ENCODE measurements at regions not wholly inside any gene's neighbourhood (a gene's known extent, or its start where the extent isn't known, plus 50 kb on each side); places are given as distances from the start of the nearest gene placed in this dataset.

GRCh38 chr4:100690812-100691211, 173.0 kb upstream of the EMCN start:
- TF ChIP-seq MAFK (IDR thresholded peaks at IDR 0.05; ENCODE audit: low read depth, low read length): no peak
- no peak for TF ChIP-seq MXI1 (IDR thresholded peaks at IDR 0.05; ENCODE audit: borderline replicate concordance, low read depth, low read length)
- TF ChIP-seq FOS (IDR thresholded peaks at IDR 0.05; ENCODE audit: low read depth, low read length): no peak
- no peak for TF ChIP-seq CHD1 (IDR thresholded peaks at IDR 0.05; ENCODE audit: low read depth, low read length)
- no peak for TF ChIP-seq CTCF (conservative IDR thresholded peaks at IDR 0.05; ENCODE audit: low read depth, low read length)
- TF ChIP-seq NFE2L2 (IDR thresholded peaks at IDR 0.05; ENCODE audit: low read depth, low read length): no peak
- no peak for TF ChIP-seq CEBPB (IDR thresholded peaks at IDR 0.05; ENCODE audit: low read depth, low read length)
- TF ChIP-seq SMC3 (IDR thresholded peaks at IDR 0.05; ENCODE audit: low read depth, low read length): no peak
- no peak overlapping the region for H2BK120ac ChIP-seq (ENCODE audit: low read depth, low read length)
- no peaks in the 10 kb centered on the region for H3K79me1 ChIP-seq (ENCODE audit: low read depth in 1 of 2, low read length in 2 of 2)
- H3K27me3 ChIP-seq (ENCODE audit: control insufficient read depth, insufficient read depth, low read length): no peaks in the 10 kb centered on the region
- no peak overlapping the region for H4K91ac ChIP-seq (ENCODE audit: insufficient read depth, low read depth, low read length)
- H3K14ac ChIP-seq (replicated peaks; ENCODE audit: low read depth, low read length): no peak overlapping the region
- no peak overlapping the region for H3K23ac ChIP-seq (ENCODE audit: low read depth, low read length)
- ChIA-PET POLR2A (ENCODE audit: unreplicated experiment) (no interaction called here), CTCF (no interaction called here)
- ATAC-seq (ENCODE audit: low read depth) (no peak), DNase-seq (no peak)
- WGBS, 2 experiments (ENCODE audit: extremely low coverage in 2 of 2, insufficient read length in 1 of 2): no CpG with 5 or more reads among the region's 1 CpG
- H3K4ac ChIP-seq (ENCODE audit: low read depth, low read length): no peak overlapping the region
- H3K9me1 ChIP-seq (ENCODE audit: insufficient read depth, low read length): no peaks in the 10 kb centered on the region
- no peak overlapping the region for H2BK20ac ChIP-seq (ENCODE audit: low read depth, low read length)
- no peak overlapping the region for H3K27ac ChIP-seq (ENCODE audit: insufficient read depth, low read length)
- H2AK9ac ChIP-seq (replicated peaks; ENCODE audit: low read depth, low read length, poor library complexity): no peak overlapping the region
- H2BK15ac ChIP-seq (ENCODE audit: low read depth, low read length): no peak overlapping the region
- H3K4me2 ChIP-seq (ENCODE audit: low read depth, low read length): no peak overlapping the region
- H3K4me3 ChIP-seq (ENCODE audit: insufficient read depth, low read depth, low read length): no peak overlapping the region
- in situ Hi-C loops (cut with MboI; ENCODE audit: low sequenced_read_pairs) (no loop called here), intact Hi-C loops (cut with micrococcal nuclease) (no loop called here), dilution Hi-C loops (cut with HindIII; ENCODE audit: low sequenced_read_pairs, unreplicated experiment) (no loop called here)
- H3K18ac ChIP-seq (ENCODE audit: low read depth, low read length): no peak overlapping the region
- H4K20me1 ChIP-seq (ENCODE audit: insufficient read depth, low read length): no peaks in the 10 kb centered on the region
- H4K5ac ChIP-seq (ENCODE audit: low read depth, low read length): no peak overlapping the region
- no TSS peak for BruUV-seq (replicated peaks)
- no peaks in the 10 kb centered on the region for H3K36me3 ChIP-seq (ENCODE audit: control insufficient read depth, insufficient read depth, low read length)
- H2AK5ac ChIP-seq (ENCODE audit: low read depth, low read length): no peak overlapping the region
- peaks cover 2% of the 10 kb centered on the region; the same call in 1 of the 2 replicates for H3K9me3 ChIP-seq (ENCODE audit: control insufficient read depth, insufficient read depth, low read length)
- H3K56ac ChIP-seq (ENCODE audit: extremely low read depth, insufficient read depth, low read length): no peak overlapping the region
- no peak overlapping the region for H4K8ac ChIP-seq (ENCODE audit: low read depth in 2 of 2, low read length in 2 of 2)
- no peak overlapping the region for H2BK5ac ChIP-seq (ENCODE audit: low read depth, low read length, poor library complexity, severe bottlenecking)
- no peak overlapping the region for H2AFZ ChIP-seq (replicated peaks; ENCODE audit: low read length, poor library complexity)
- no peak overlapping the region for H3K9ac ChIP-seq (ENCODE audit: low read depth, low read length)
- no peaks in the 10 kb centered on the region for H3K4me1 ChIP-seq (ENCODE audit: control insufficient read depth, insufficient read depth, low read length)

Measured in IMR-90 (cell line).